Stimulated activated CD8-positive, alpha-beta memory T cell treated with anti-CD3 and anti-CD28 coated beads, Interleukin-4, amount 100 ng/mL, for 48 hours (primary cell): ENCODE measurements at regions not wholly inside any gene's neighbourhood (a gene's known extent, or its start where the extent isn't known, plus 50 kb on each side); places are given as distances from the start of the nearest gene placed in this dataset.
A peak's percentile ranks its signal among the peaks of the same experiment; 100 is the strongest.
"Not testable (repeated sequence)": the region's sequence is repeated elsewhere in the genome, so short reads cannot be mapped to it uniquely, and the experiment has no call there.

Experiments used
- DNase-seq: peaks from one replicate; pipeline ENCODE4 v3.0.0-alpha.2; 2020

- DNase-seq, result no peak
These were observed 621.7 kb downstream of the MATN1 start for GRCh38 chr1:30101487-30102227.

GRCh38 chr1:30101016-30101415 lies 622.4 kb downstream of the MATN1 start:
- no peak for DNase-seq

DNA sequence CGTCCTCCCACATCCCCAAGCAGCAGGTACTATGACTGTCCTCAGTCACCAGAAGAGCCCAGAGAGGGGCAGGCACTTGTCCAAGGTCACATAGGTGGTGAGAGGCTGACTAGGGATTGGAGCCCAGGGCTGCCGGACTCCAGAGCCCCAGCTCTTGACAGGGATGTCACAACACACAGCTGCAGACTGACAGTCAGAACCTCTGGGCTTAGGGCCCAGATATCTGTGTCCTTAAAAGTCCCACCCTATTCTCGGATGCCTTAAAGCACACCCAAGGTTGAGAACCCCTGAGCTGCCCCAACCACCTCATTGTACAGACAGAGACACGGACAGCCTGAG lies 622.9 kb downstream of the MATN1 start:
- DNase-seq, result no peak

- no peak for DNase-seq
These were observed 623.5 kb downstream of the MATN1 start for GRCh38 chr1:30099587-30100523.

- not testable (repeated sequence) for DNase-seq
These were observed 625.5 kb downstream of the MATN1 start for GRCh38 chr1:30097851-30098250.

DNA sequence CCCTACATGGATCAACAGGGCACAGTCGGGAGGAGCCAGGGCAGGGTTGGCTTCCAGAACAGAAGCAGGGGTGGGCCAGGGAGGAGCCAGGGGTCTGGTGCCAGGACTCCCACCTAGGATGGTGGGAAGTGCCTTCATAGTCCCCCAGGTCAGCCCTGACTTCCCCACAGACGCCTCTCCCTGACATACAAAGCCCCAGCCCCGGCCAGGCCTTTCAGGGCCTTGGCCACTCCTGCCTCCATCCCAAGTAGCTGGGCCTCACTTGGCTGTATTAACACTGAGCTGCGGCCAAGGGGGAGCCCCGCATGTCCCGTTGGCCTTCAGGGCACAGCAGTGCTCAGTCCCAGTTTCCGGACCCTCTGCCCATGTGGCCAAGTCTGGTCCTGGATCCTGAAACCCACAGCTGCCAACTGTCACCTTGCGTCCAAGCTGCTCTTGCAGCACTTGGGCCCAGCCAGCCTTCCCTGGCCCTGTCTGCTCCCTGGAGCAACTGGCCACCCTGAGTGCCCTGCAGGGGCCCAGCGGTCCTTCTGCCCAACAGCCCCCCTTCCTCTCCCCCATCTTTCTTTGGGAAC lies 627.8 kb downstream of the MATN1 start:
- no peak for DNase-seq

- no peak for DNase-seq
These were observed 628.3 kb downstream of the MATN1 start for GRCh38 chr1:30095051-30095450.

DNA sequence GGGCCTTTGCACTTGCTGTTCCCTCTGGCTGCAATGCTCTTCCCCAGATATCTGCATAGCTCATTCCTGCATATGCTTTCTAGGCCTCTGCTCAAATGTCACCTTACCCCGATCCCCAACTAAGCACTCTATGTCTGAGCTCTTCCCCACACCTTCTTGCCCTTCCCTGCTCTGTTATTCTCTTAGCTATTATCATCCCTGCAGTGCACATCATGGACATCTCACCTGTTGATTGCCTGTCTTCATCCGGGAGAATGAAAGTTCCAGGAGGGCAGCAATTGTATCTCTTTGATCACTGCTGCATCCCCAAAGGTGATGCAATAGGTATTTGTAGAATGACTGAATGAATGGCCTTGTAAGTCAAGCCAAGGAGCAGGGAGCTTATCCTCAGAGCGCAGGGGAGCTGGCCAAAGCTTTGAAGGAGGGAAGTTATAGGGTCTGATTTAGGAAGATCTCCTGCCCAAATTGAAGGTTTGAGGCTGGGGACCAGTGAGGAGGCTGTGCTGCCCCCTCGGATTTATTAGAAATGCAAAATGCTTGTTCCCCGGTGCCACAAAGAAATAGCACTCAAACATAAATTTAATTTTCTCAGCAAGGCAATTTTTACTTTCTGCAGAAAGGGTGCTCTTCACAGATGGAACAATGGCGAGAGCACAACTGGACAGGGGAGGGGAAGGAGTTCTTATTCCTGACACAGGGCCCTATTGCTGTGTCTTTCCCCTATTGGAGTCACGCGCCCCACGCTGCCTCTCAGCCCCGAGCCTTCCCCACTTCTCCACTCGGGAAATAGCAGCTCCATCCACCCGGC lies 631.1 kb downstream of the MATN1 start:
- no peak for DNase-seq

DNA sequence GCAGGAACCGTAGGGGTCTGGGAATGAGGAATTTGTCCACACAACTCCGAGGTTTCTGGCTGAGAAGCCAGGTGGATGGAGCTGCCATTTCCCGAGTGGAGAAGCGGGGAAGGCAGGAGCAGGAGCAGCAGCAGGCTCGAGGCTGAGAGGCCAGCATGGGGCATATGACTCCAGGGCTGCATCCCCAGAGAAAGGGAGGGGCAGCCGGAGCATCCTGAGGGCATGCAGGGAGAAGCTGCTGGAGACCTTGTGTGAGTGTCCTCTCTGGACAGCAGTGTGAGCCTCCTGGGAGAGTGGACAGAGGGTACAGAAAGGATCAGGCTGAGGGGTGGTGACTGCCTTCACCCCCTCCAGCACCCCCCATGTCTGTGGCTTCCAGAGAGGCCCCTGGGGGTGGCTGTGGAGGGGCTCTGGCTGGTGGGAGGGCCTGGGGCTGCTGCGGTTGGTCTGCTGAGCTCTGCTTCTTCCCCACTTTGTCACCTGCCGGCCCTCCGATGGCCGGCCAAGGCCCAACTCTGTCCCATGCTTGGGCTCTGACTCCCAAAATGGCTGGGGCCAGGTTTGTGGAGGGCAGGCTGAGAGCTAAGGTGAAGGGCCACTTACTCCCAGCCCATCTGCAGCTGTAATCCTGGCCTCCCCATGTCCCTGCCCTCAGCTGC lies 633.1 kb downstream of the MATN1 start:
- no peak for DNase-seq

GRCh38 chr1:30089024-30089430 lies 634.4 kb downstream of the MATN1 start:
- DNase-seq, result no peak

- no peak for DNase-seq
These were observed 634.8 kb downstream of the MATN1 start for GRCh38 chr1:30088594-30088993.

GRCh38 chr1:30087465-30087864 lies 635.9 kb downstream of the MATN1 start:
- no peak for DNase-seq

- peak; percentile 75 for DNase-seq
These were observed 637.3 kb downstream of the MATN1 start for GRCh38 chr1:30085811-30086770.

DNA sequence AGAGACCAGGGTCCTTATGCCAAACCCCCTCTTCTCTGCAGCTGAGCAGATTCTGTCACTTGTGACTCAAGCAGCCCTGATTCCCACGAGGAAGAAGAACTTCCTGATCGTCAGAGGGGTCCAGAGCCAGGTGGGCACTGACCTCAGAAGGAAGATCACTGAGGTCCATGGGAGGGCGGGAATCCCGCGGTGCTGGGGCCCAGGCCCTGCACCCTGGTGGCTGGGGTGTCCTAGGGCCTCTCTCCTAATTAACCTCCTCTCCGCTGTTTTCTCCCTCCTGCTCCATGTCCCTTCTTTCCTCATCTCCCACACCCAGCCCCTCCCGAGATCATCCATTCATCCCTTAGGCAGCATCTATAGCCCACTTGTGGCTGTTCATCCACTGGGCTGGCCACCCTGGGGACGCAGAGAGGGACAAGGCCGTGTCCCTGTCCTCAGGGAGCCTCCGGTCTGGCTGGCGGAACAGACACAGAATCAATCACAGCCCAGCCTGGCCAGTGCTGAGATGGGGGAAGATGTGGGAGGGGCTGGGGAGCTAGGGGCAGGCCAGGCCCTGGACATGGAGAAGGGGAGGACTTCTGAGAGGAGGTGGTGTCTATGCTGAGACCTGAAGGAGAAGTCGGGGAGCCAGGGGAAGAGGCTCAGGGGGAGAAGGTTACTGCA lies 638.3 kb downstream of the MATN1 start:
- no peak for DNase-seq

DNA sequence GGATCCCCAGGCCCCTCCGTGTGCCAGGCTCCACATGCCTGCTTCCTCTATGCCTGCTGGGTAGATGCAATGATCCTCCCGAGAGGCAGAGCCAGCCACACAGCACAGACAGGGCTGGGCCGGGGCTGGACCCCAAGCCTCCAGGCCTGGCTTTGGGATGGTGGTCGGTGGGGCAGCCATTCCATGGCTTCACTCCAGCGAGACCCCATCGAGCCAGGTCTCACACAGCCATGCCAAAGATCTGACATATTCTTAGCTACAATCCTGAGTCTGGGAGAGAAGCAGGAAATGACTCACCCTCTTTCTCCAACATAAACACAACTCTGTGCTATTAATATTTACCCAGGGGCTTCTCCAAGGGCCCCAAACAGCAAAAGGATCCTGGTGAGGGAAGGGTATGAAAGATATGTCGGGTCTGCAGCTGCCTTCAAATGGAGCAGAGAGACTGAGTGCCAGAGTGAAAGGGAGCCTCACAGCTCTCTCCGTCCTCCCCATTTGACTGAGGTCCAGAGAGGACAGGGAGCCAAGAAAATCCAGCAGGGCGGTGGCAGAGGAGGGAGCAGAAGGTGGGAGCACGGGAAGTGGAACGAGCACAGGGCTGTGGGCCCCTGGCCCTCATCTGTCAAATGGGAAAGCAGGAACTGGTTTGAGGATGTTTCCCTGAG lies 639.5 kb downstream of the MATN1 start:
- DNase-seq, result no peak

- DNase-seq, result no peak
These were observed 641.8 kb downstream of the MATN1 start for GRCh38 chr1:30081379-30082102.

DNA sequence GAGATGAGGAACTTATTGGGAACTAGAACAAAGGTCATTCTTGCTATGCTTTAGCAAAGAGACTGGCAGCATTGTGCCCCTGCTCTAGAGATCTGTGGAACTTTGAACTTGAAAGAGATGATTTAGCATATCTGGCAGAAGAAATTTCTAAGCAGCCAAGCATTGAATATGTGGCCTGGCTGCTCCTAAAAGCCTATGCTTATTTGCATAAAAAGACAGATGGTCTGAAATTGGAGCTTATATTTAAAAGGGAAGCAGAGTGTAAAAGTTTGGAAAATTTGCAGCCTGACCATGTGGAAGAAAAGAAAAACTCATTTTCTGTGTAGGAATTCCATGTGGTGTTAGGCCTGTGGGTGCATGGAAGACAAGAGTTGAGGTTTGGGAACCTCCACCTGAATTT lies 647.5 kb downstream of the MATN1 start:
- not testable (repeated sequence) for DNase-seq

GRCh38 chr1:30068787-30069472 lies 654.5 kb downstream of the MATN1 start:
- no peak for DNase-seq

- DNase-seq, result no peak
These were observed 658.8 kb downstream of the MATN1 start for GRCh38 chr1:30064547-30064946.
